Neural cell (in vitro differentiated cells): ENCODE measurements at regions not wholly inside any gene's neighbourhood (a gene's known extent, or its start where the extent isn't known, plus 50 kb on each side); places are given as distances from the start of the nearest gene placed in this dataset.

ENCODE experiments used
- H2AFZ ChIP-seq: fragments of 200-600, 300-800 bp; sonication (generic), shearing (Covaris generic); 2 replicates; pipeline ENCODE4 v1.6.0; 2014; ENCODE audit warnings: low read depth, mild to moderate bottlenecking, antibody characterized with exemption, low read length, moderate library complexity
- H3F3A ChIP-seq: fragments of 200-600 bp; shearing (Covaris generic); 2 replicates; pipeline ENCODE4 v1.6.1; 2016; ENCODE audit warnings: mild to moderate bottlenecking, moderate library complexity, mixed read lengths, antibody characterized with exemption, low read length; ENCODE audit not compliant: insufficient read depth, poor library complexity, severe bottlenecking
- H3K27ac ChIP-seq: fragments of 200-600, 300-800 bp; sonication (generic), shearing (Covaris generic); 2 replicates; pipeline ENCODE4 v1.5.1; 2014; ENCODE audit warnings: mild to moderate bottlenecking, low read length, moderate library complexity
- H3K27me3 ChIP-seq: fragments of 300-800, 200-600 bp; sonication (generic), shearing (Covaris generic); 2 replicates; pipeline ENCODE4 v1.6.0; 2014; ENCODE audit warnings: mild to moderate bottlenecking, low read depth, low read length, moderate library complexity; ENCODE audit not compliant: insufficient read depth
- H3K36me3 ChIP-seq: fragments of 300-800, 200-600 bp; sonication (generic), shearing (Covaris generic); 2 replicates; pipeline ENCODE4 v1.5.1; 2014; ENCODE audit warnings: mild to moderate bottlenecking, antibody characterized with exemption, low read length, moderate library complexity; ENCODE audit not compliant: insufficient read depth
- H3K4me2 ChIP-seq: fragments of 300-800, 200-600 bp; sonication (generic), shearing (Covaris generic); 2 replicates; pipeline ENCODE4 v1.6.0; 2014; ENCODE audit warnings: mild to moderate bottlenecking, low read length
- H3K4me3 ChIP-seq: fragments of 300-800, 200-600 bp; sonication (generic), shearing (Covaris generic); 2 replicates; pipeline ENCODE4 v1.5.1; 2014; ENCODE audit warnings: mild to moderate bottlenecking, low read length, moderate library complexity
- H3K79me2 ChIP-seq: fragments of 200-600 bp; shearing (Covaris generic); replicated peaks from 2 replicates; pipeline ENCODE4 v1.6.0; 2014; ENCODE audit warnings: mild to moderate bottlenecking, low read length, moderate library complexity; ENCODE audit not compliant: insufficient read depth
- H3K9ac ChIP-seq: fragments of 300-800, 200-600 bp; sonication (generic), shearing (Covaris generic); 2 replicates; pipeline ENCODE4 v1.6.1; 2016; ENCODE audit warnings: mild to moderate bottlenecking, low read length, mixed read lengths
- H3K9me2 ChIP-seq: fragments of 200-600 bp; shearing (Covaris generic); 2 replicates; pipeline ENCODE4 v1.6.1; 2016; ENCODE audit warnings: mild to moderate bottlenecking, low read length, mixed read lengths; ENCODE audit not compliant: insufficient read depth
- H3K9me3 ChIP-seq: fragments of 200-600, 300-800 bp; sonication (generic), shearing (Covaris generic); 2 replicates; pipeline ENCODE4 v1.6.1; 2016; ENCODE audit warnings: mild to moderate bottlenecking, mixed run types, low read length, moderate library complexity, mixed read lengths
- H4K20me1 ChIP-seq: fragments of 200-600 bp; shearing (Covaris generic); 2 replicates; pipeline ENCODE4 v1.6.1; 2016; ENCODE audit warnings: mild to moderate bottlenecking, mixed run types; ENCODE audit not compliant: insufficient read depth
- EP300 ChIP-seq: fragments of 450-650 bp; conservative IDR thresholded peaks from 2 replicates; pipeline ENCODE4 v1.6.1; 2014; ENCODE audit warnings: antibody characterized with exemption, mild to moderate bottlenecking, moderate library complexity; ENCODE audit not compliant: poor library complexity, severe bottlenecking
- EZH2 ChIP-seq: fragments of 200-600, 300-800 bp; shearing (Covaris generic), sonication (generic); IDR thresholded peaks from 2 replicates; pipeline ENCODE4 v1.6.1; 2014; ENCODE audit warnings: antibody characterized with exemption, low read length, borderline replicate concordance, mild to moderate bottlenecking; ENCODE audit not compliant: insufficient read depth, poor library complexity, severe bottlenecking
- MXI1 ChIP-seq: fragments of 450-650 bp; conservative IDR thresholded peaks from 2 replicates; pipeline ENCODE4 v1.6.1; 2014; ENCODE audit warnings: antibody characterized with exemption, mild to moderate bottlenecking; ENCODE audit not compliant: poor library complexity, severe bottlenecking
- POLR2AphosphoS5 ChIP-seq: IDR thresholded peaks from 2 replicates; pipeline ENCODE4 v1.6.1; 2012
- RAD21 ChIP-seq: fragments of 450-650 bp; conservative IDR thresholded peaks from 2 replicates; pipeline ENCODE4 v1.6.1; 2014; ENCODE audit warnings: antibody characterized with exemption, mild to moderate bottlenecking, moderate library complexity
- SMC3 ChIP-seq: fragments of 450-650 bp; conservative IDR thresholded peaks from 2 replicates; pipeline ENCODE4 v1.6.1; 2014; ENCODE audit warnings: antibody characterized with exemption, mild to moderate bottlenecking, moderate library complexity; ENCODE audit not compliant: poor library complexity
- TAF1 ChIP-seq: IDR thresholded peaks from 2 replicates; pipeline ENCODE4 v1.6.1; 2012; ENCODE audit warnings: low read depth
- TF ChIP-seq, protein P1 (sequence below): fragments of 450-650 bp; IDR thresholded peaks from 2 replicates; pipeline ENCODE4 v1.5.1; 2014; ENCODE audit warnings: antibody characterized with exemption, mild to moderate bottlenecking, moderate library complexity; ENCODE audit not compliant: poor library complexity, severe bottlenecking
- TF ChIP-seq, protein P2 (sequence below): IDR thresholded peaks from 2 replicates; pipeline ENCODE4 v1.6.1; 2012; ENCODE audit warnings: borderline replicate concordance

DNA sequence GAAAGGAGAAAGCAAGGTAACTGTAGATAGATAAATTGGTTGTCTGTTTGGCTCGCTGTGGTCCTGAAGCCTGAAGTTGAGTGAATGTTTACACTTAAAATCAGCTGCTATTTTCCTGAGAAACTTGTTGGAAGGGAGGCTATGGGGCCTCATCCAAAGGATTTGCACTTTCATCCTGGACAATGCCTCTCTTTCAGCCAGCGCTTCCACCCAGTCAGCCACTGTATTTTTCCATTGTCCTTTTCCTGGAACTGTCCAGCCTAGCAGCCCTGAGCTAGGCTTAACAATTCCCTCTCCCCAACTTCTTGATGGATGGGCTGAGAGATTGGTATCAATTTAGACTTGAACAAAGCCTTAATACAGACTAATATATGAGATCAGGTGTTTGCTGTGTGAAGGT, 429.2 kb downstream of the DMAC1 start:
- H3F3A ChIP-seq: no peaks in the 10 kb centered on the region
- H3K9me2 ChIP-seq: no peaks in the 10 kb centered on the region
- H3K36me3 ChIP-seq: no peaks in the 10 kb centered on the region
- no peaks in the 10 kb centered on the region for H3K79me2 ChIP-seq
- H3K4me2 ChIP-seq: no peak overlapping the region
- no peak overlapping the region for H2AFZ ChIP-seq
- TF ChIP-seq POLR2AphosphoS5: no peak
- no peak for TF ChIP-seq EP300
- TF ChIP-seq, protein P1, sequence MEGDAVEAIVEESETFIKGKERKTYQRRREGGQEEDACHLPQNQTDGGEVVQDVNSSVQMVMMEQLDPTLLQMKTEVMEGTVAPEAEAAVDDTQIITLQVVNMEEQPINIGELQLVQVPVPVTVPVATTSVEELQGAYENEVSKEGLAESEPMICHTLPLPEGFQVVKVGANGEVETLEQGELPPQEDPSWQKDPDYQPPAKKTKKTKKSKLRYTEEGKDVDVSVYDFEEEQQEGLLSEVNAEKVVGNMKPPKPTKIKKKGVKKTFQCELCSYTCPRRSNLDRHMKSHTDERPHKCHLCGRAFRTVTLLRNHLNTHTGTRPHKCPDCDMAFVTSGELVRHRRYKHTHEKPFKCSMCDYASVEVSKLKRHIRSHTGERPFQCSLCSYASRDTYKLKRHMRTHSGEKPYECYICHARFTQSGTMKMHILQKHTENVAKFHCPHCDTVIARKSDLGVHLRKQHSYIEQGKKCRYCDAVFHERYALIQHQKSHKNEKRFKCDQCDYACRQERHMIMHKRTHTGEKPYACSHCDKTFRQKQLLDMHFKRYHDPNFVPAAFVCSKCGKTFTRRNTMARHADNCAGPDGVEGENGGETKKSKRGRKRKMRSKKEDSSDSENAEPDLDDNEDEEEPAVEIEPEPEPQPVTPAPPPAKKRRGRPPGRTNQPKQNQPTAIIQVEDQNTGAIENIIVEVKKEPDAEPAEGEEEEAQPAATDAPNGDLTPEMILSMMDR: no peak
- no peak for TF ChIP-seq RAD21
- TF ChIP-seq EZH2: no peak
- TF ChIP-seq TAF1: no peak
- TF ChIP-seq, protein P2, sequence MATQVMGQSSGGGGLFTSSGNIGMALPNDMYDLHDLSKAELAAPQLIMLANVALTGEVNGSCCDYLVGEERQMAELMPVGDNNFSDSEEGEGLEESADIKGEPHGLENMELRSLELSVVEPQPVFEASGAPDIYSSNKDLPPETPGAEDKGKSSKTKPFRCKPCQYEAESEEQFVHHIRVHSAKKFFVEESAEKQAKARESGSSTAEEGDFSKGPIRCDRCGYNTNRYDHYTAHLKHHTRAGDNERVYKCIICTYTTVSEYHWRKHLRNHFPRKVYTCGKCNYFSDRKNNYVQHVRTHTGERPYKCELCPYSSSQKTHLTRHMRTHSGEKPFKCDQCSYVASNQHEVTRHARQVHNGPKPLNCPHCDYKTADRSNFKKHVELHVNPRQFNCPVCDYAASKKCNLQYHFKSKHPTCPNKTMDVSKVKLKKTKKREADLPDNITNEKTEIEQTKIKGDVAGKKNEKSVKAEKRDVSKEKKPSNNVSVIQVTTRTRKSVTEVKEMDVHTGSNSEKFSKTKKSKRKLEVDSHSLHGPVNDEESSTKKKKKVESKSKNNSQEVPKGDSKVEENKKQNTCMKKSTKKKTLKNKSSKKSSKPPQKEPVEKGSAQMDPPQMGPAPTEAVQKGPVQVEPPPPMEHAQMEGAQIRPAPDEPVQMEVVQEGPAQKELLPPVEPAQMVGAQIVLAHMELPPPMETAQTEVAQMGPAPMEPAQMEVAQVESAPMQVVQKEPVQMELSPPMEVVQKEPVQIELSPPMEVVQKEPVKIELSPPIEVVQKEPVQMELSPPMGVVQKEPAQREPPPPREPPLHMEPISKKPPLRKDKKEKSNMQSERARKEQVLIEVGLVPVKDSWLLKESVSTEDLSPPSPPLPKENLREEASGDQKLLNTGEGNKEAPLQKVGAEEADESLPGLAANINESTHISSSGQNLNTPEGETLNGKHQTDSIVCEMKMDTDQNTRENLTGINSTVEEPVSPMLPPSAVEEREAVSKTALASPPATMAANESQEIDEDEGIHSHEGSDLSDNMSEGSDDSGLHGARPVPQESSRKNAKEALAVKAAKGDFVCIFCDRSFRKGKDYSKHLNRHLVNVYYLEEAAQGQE: no peak
- no peak for TF ChIP-seq SMC3
- no peak for TF ChIP-seq MXI1
- no peaks in the 10 kb centered on the region for H4K20me1 ChIP-seq
- H3K9me3 ChIP-seq: no peaks in the 10 kb centered on the region
- no peaks in the 10 kb centered on the region for H3K27me3 ChIP-seq
- no peak overlapping the region for H3K4me3 ChIP-seq
- no peak overlapping the region for H3K27ac ChIP-seq
- no peak overlapping the region for H3K9ac ChIP-seq

DNA sequence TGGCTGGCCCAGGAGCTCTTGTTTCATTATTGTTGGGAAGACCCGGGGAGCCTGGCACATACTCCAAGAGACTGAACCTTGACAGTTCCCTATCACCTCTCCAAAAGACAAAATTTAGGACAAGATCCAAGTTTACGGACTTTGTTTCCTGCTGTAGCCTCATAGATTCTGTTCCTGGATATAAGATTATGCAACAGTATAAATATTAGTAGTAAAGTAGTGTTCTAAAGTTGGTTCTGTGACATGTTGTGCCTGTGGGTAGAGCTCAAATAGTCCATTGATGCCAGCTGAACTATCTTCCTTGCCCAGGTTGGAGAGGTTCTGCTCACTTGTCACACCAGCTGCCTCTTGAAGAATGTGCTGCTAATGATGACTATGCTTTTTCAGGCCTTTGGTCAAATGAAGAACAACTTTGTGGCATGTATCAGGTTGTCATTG, 430.2 kb downstream of the DMAC1 start:
- H3K36me3 ChIP-seq: no peaks in the 10 kb centered on the region

More for the DNA sequence above, 430.2 kb downstream of the DMAC1 start:
- Histone ChIP-seq H3K9me3 (no peaks in the 10 kb centered on the region), H4K20me1 (no peaks in the 10 kb centered on the region), H3K4me3 (no peak overlapping the region), H3K27me3 (no peaks in the 10 kb centered on the region), H3K4me2 (no peak overlapping the region), H3F3A (no peaks in the 10 kb centered on the region), H3K27ac (no peak overlapping the region), H3K9me2 (no peaks in the 10 kb centered on the region), H3K79me2 (no peaks in the 10 kb centered on the region), H2AFZ (no peak overlapping the region), H3K9ac (no peak overlapping the region)
- TF ChIP-seq RAD21 (no peak), EZH2 (no peak), TAF1 (no peak), EP300 (no peak), POLR2AphosphoS5 (no peak), MXI1 (no peak), SMC3 (no peak)
- TF ChIP-seq, protein P1: no peak
- TF ChIP-seq, protein P2: no peak
